HepG2 (cell line): ENCODE measurements at regions not wholly inside any gene's neighbourhood (a gene's known extent, or its start where the extent isn't known, plus 50 kb on each side); places are given as distances from the start of the nearest gene placed in this dataset.

Experiments used
- ATAC-seq: fragments of 200-7000 bp; cut with Tn5 transposase; 3 replicates; pipeline ENCODE4 v1.9.1; 2020; ENCODE audit warnings: mild to moderate bottlenecking, moderate library complexity
- BruUV-seq: library from RNA; stranded (reverse); fragments of 400-500 nt; replicated peaks from 2 replicates; lab custom pipeline; 2021; lab: Mats Ljungman, UMichigan
- CTCF ChIA-PET: fragments of 300-600 bp; formaldehyde crosslinking; extraction: SDS; loops from one replicate; lab custom pipeline; 2021; ENCODE audit warnings: low total read pairs, inconsistent platforms, low intra/inter-chr PET ratio; lab: Yijun Ruan, JAX
- POLR2A ChIA-PET: fragments of 350-600 bp; sonication (Branson Sonifier 250); formaldehyde crosslinking; loops from one replicate; lab custom pipeline; 2020; ENCODE audit warnings: antibody characterized with exemption, inconsistent platforms; lab: Yijun Ruan, JAX
- DNase-seq: peaks from one replicate; pipeline ENCODE4 v3.0.0-alpha.2; 2015; ENCODE audit warnings: low spot score
- FAIRE-seq: peaks from 3 replicates; lab custom pipeline; 2011; peaks lifted over from hg19 to GRCh38; lab: Jason Lieb, UNC
- H2AFZ ChIP-seq: one replicate; pipeline ENCODE4 v1.6.1; 2011; ENCODE audit warnings: low read length, inconsistent platforms
- H3K27ac ChIP-seq: fragments of 300-600 bp; 3 replicates; pipeline ENCODE4 v1.8.0; 2011; ENCODE audit warnings: mixed run types, mild to moderate bottlenecking, mixed read lengths, low read length, inconsistent platforms; ENCODE audit not compliant: insufficient read depth; ENCODE audit errors: extremely low read length
- H3K27me3 ChIP-seq, 2 experiments: fragments of 200-600 bp in 1 of 2; 2 replicates in 1 of 2; 3 replicates in 1 of 2; pipeline versions ENCODE4 v1.6.0 to v1.8.0; 2011; ENCODE audit warnings: low read length in 2 of 2, mild to moderate bottlenecking in 2 of 2, moderate library complexity in 2 of 2, inconsistent platforms in 1 of 2; ENCODE audit not compliant: insufficient read depth in 2 of 2, control insufficient read depth in 1 of 2
- H3K36me3 ChIP-seq, 2 experiments: fragments of 200-600 bp in 1 of 2; replicated peaks in 1 of 2; 2 replicates in 1 of 2; 3 replicates in 1 of 2; pipeline versions ENCODE4 v1.5.1 to v1.8.0; 2011; ENCODE audit warnings: low read length in 2 of 2, inconsistent platforms in 1 of 2; ENCODE audit not compliant: insufficient read depth in 2 of 2, control insufficient read depth in 1 of 2
- H3K4me1 ChIP-seq: 2 replicates; pipeline ENCODE4 v1.5.1; 2012; ENCODE audit warnings: low read length, inconsistent platforms; ENCODE audit not compliant: insufficient read depth
- H3K4me2 ChIP-seq: 2 replicates; pipeline ENCODE4 v1.6.0; 2011; ENCODE audit warnings: low read depth, low read length, inconsistent platforms
- H3K4me3 ChIP-seq, 3 experiments: fragments of 200-600 bp in 1 of 3; sonication (generic), shearing (Covaris generic) in 1 of 3; replicated peaks in 1 of 3; 2 replicates each; pipeline ENCODE4 v1.5.1; 2011 to 2016; ENCODE audit warnings: low read length in 3 of 3, inconsistent platforms in 2 of 3, low read depth in 2 of 3, mild to moderate bottlenecking in 2 of 3, control low read depth in 1 of 3, mixed read lengths in 1 of 3; ENCODE audit not compliant: insufficient read depth in 1 of 3
- H3K79me2 ChIP-seq: one replicate; pipeline ENCODE4 v1.6.1; 2011; ENCODE audit warnings: low read length, inconsistent platforms; ENCODE audit not compliant: insufficient read depth
- H3K9ac ChIP-seq: 2 replicates; pipeline ENCODE4 v1.6.0; 2011; ENCODE audit warnings: mild to moderate bottlenecking, low read depth, low read length, inconsistent platforms; ENCODE audit not compliant: insufficient read depth
- H3K9me3 ChIP-seq: 2 replicates; pipeline ENCODE4 v1.5.1; 2012; ENCODE audit warnings: mild to moderate bottlenecking, low read length
- H4K20me1 ChIP-seq: 2 replicates; pipeline ENCODE4 v1.6.0; 2011; ENCODE audit warnings: inconsistent platforms, mild to moderate bottlenecking, low read length, moderate library complexity; ENCODE audit not compliant: insufficient read depth
- FOSL2 ChIP-seq: sonication (generic); formaldehyde crosslinking; IDR thresholded peaks from 2 replicates; pipeline ENCODE4 v1.4.0; 2020; ENCODE audit warnings: missing genetic modification reagents
- HINFP ChIP-seq: sonication (generic); formaldehyde crosslinking; IDR thresholded peaks from 2 replicates; pipeline ENCODE4 v1.4.0; 2020; ENCODE audit warnings: low read depth, mild to moderate bottlenecking, missing genetic modification reagents
- HOXA9 ChIP-seq: sonication (generic); formaldehyde crosslinking; IDR thresholded peaks from 2 replicates; pipeline ENCODE4 v1.8.1; 2022; ENCODE audit warnings: missing genetic modification reagents, mild to moderate bottlenecking, moderate library complexity, borderline replicate concordance
- MATR3 ChIP-seq: sonication (generic); formaldehyde crosslinking; IDR thresholded peaks from 2 replicates; pipeline ENCODE4 v1.4.0; 2020; ENCODE audit warnings: missing genetic modification reagents
- TBL1XR1 ChIP-seq: fragments of 150-350 bp; IDR thresholded peaks from 2 replicates; pipeline ENCODE4 v1.6.1; 2014; ENCODE audit warnings: borderline replicate concordance, low read length; ENCODE audit not compliant: partially characterized antibody
- ZFAT ChIP-seq: sonication (generic); formaldehyde crosslinking; conservative IDR thresholded peaks from 2 replicates; pipeline ENCODE4 v1.8.1; 2023; ENCODE audit warnings: missing genetic modification reagents, inconsistent platforms
- ZGPAT ChIP-seq: IDR thresholded peaks from 2 replicates; pipeline ENCODE4 v1.6.1; 2016; ENCODE audit warnings: mild to moderate bottlenecking
- ZNF256 ChIP-seq: sonication (generic); formaldehyde crosslinking; conservative IDR thresholded peaks from 2 replicates; pipeline ENCODE4 v1.4.0; 2020; ENCODE audit warnings: missing genetic modification reagents
- ZNF264 ChIP-seq: sonication (generic); formaldehyde crosslinking; IDR thresholded peaks from 2 replicates; pipeline ENCODE4 v1.4.0; 2020; ENCODE audit warnings: missing genetic modification reagents
- ZNF280D ChIP-seq: sonication (generic); formaldehyde crosslinking; IDR thresholded peaks from 2 replicates; pipeline ENCODE4 v1.5.1; 2020; ENCODE audit warnings: mild to moderate bottlenecking, missing genetic modification reagents
- ZNF282 ChIP-seq: fragments of 450-650 bp; IDR thresholded peaks from 2 replicates; pipeline ENCODE4 v1.6.1; 2018; ENCODE audit not compliant: partially characterized antibody
- ZNF292 ChIP-seq: sonication (generic); formaldehyde crosslinking; IDR thresholded peaks from 2 replicates; pipeline ENCODE4 v1.8.1; 2022; ENCODE audit warnings: mild to moderate bottlenecking, low read depth, missing genetic modification reagents, borderline replicate concordance
- ZNF776 ChIP-seq: sonication (generic); formaldehyde crosslinking; IDR thresholded peaks from 2 replicates; pipeline ENCODE4 v1.4.0; 2020; ENCODE audit warnings: mild to moderate bottlenecking, missing genetic modification reagents
- ZXDC ChIP-seq: sonication (generic); formaldehyde crosslinking; IDR thresholded peaks from 2 replicates; pipeline ENCODE4 v1.5.0; 2020; ENCODE audit warnings: mild to moderate bottlenecking, missing genetic modification reagents
- WGBS: methylation state at CpG from one replicate; pipeline ENCODE4 v1.1.6; 2017; ENCODE audit warnings: low lambda C conversion rate; 5-methylcytosine and 5-hydroxymethylcytosine counted together
- in situ Hi-C: cut with HindIII; loops from 2 replicates; pipeline ENCODE4 v1.10.0; 2017; ENCODE audit warnings: low pct_unique_long_range_greater_than_20kb; ENCODE audit not compliant: extremely low pct_ligation_motif_present
- intact Hi-C: fragments of 100-400 bp; cut with micrococcal nuclease; formaldehyde crosslinking; loops from one replicate; pipeline ENCODE4 v1.10.0; 2022; ENCODE audit not compliant: unreplicated experiment

GRCh38 chr1:69436151-69436550 lies 131.6 kb upstream of the LRRC7 start (continued):
- no peak for TF ChIP-seq ZNF776

GRCh38 chr1:69438056-69438795 lies 129.5 kb upstream of the LRRC7 start:
- in situ Hi-C loops = no loop called here
- Histone ChIP-seq H3K4me2 (no peak overlapping the region), H3K9ac (no peak overlapping the region), H3K9me3 (peaks cover 90% of the 10 kb centered on the region), H3K4me3 (no peak overlapping the region), H3K27me3 (no peaks in the 10 kb centered on the region), H3K27ac (no peak overlapping the region), H2AFZ (no peak overlapping the region), H3K4me1 (no peaks in the 10 kb centered on the region), H3K36me3 (no peaks in the 10 kb centered on the region), H3K79me2 (no peaks in the 10 kb centered on the region), H4K20me1 (no peaks in the 10 kb centered on the region)
- no TSS peak for BruUV-seq
- DNase-seq (no peak), ATAC-seq (no peak), FAIRE-seq (no peak)
- CTCF ChIA-PET = no interaction called here
- intact Hi-C loops = no loop called here
- 14% methylated on average over 5 of the region's 5 CpGs for WGBS
- POLR2A ChIA-PET = no interaction called here
- TF ChIP-seq ZNF292 (CRISPR knock-in tag) = no peak
- no peak for TF ChIP-seq ZNF256 (CRISPR knock-in tag)
- TF ChIP-seq MATR3 (CRISPR knock-in tag) = no peak
- no peak for TF ChIP-seq ZGPAT (CRISPR knock-in tag)
- no peak for TF ChIP-seq ZNF280D (CRISPR knock-in tag)
- no peak for TF ChIP-seq ZXDC (CRISPR knock-in tag)
- no peak for TF ChIP-seq HINFP (CRISPR knock-in tag)
- no peak for TF ChIP-seq FOSL2 (CRISPR knock-in tag)
- TF ChIP-seq ZNF264 = no peak
- TF ChIP-seq HOXA9 = no peak
- TF ChIP-seq TBL1XR1 = no peak
- TF ChIP-seq ZNF282 = no peak
- no peak for TF ChIP-seq ZFAT (CRISPR knock-in tag)
